Lower leg skin (tissue), 3 donors: ENCODE measurements at regions not wholly inside any gene's neighbourhood (a gene's known extent, or its start where the extent isn't known, plus 50 kb on each side); places are given as distances from the start of the nearest gene placed in this dataset.
"Not testable (repeated sequence)": the region's sequence is repeated elsewhere in the genome, so short reads cannot be mapped to it uniquely, and the experiment has no call there.

ENCODE experiments used
- CTCF ChIP-seq, 3 donors: fragments of 450-650 bp; IDR thresholded peaks; one replicate each; pipeline ENCODE4 v1.5.1; 2016; ENCODE audit warnings: antibody characterized with exemption in 3 of 3, mild to moderate bottlenecking in 3 of 3, moderate library complexity in 2 of 3
- POLR2A ChIP-seq, 2 donors: fragments of 450-650 bp; IDR thresholded peaks; one replicate each; pipeline ENCODE4 v1.6.1; 2016 to 2017; ENCODE audit warnings: antibody characterized with exemption in 2 of 2, mild to moderate bottlenecking in 1 of 2, moderate library complexity in 1 of 2

- TF ChIP-seq CTCF, POLR2A (IDR thresholded peaks at IDR 0.05): not testable (repeated sequence)
Observed at GRCh38 chr1:148257886-148258285, 105.8 kb upstream of the NBPF11 start.
